Pancreas (tissue), 10 donors: ENCODE measurements at regions not wholly inside any gene's neighbourhood (a gene's known extent, or its start where the extent isn't known, plus 50 kb on each side); places are given as distances from the start of the nearest gene placed in this dataset.

Source experiments
- ATAC-seq, 4 donors: fragments of 200-7000 bp; cut with Tn5 transposase; one replicate each; pipeline versions ENCODE4 v1.8.0 to v1.9.1; 2020; ENCODE audit warnings: mild to moderate bottlenecking in 4 of 4, moderate library complexity in 4 of 4
- DNase-seq, 6 donors: peaks; one replicate each; pipeline ENCODE4 v3.0.0-alpha.2; 2020
- FAIRE-seq: peaks from 2 replicates; lab custom pipeline; 2012; peaks lifted over from hg19 to GRCh38; lab: Jason Lieb, UNC
- H3K27ac ChIP-seq, 4 donors: fragments of 200-600 bp; sonication (generic); 1 replicate in 3 of 4; 2 replicates in 1 of 4; pipeline versions ENCODE4 v1.5.0 to v1.8.0; 2020
- H3K27me3 ChIP-seq, 4 donors: fragments of 200-600 bp; one replicate each; pipeline ENCODE4 v1.8.0; 2021
- H3K36me3 ChIP-seq, 3 donors: fragments of 200-600 bp; sonication (generic) in 1 of 3; one replicate each; pipeline versions ENCODE4 v1.5.0 to v1.8.0; 2020 to 2021
- H3K4me1 ChIP-seq, 3 donors: fragments of 200-600 bp; one replicate each; pipeline ENCODE4 v1.8.0; 2021
- H3K4me3 ChIP-seq, 4 donors: fragments of 200-600 bp; sonication (generic) in 2 of 4; one replicate each; pipeline versions ENCODE4 v1.5.0 to v1.8.0; 2020 to 2021
- H3K9me3 ChIP-seq, 4 donors: fragments of 200-600 bp; one replicate each; pipeline ENCODE4 v1.8.0; 2021
- WGBS, 2 donors: extraction: QIAGEN DNeasy Blood & Tissue Kit; methylation state at CpG; one replicate each; pipeline ENCODE4 v1.1.7; 2013; 5-methylcytosine and 5-hydroxymethylcytosine counted together
- intact Hi-C, 3 donors: fragments of 100-400 bp; cut with DNase I; formaldehyde crosslinking; loops; one replicate each; pipeline versions ENCODE4 v1.11.1 to v1.14.2; 2022
- TF ChIP-seq, protein P1 (sequence below), 4 donors: fragments of 200-600 bp; sonication (generic) in 3 of 4; IDR thresholded peaks; one replicate each; pipeline versions ENCODE4 v1.5.0 to v1.8.0; 2021; ENCODE audit warnings: antibody characterized with exemption in 4 of 4
- donor health status: healthy with polysubstance abuse.
- donor health status: DM: no; HTN: no; CAD: no; lungs with moderate emphysema.
- donor health status: DM: no; HTN: no; CAD: no.
- donor health status: control.
- donor health status: control.
- donor health status: Bipolar disorder and iron deficiency.
- donor health status: DM: yes; HTN: yes; CAD: no.
- donor health status: DM: no; HTN: no; CAD: no.
- donor health status: DM: no; HTN: no; CAD: no.
- donor health status: DM: yes; HTN: yes; CAD: no.

DNA sequence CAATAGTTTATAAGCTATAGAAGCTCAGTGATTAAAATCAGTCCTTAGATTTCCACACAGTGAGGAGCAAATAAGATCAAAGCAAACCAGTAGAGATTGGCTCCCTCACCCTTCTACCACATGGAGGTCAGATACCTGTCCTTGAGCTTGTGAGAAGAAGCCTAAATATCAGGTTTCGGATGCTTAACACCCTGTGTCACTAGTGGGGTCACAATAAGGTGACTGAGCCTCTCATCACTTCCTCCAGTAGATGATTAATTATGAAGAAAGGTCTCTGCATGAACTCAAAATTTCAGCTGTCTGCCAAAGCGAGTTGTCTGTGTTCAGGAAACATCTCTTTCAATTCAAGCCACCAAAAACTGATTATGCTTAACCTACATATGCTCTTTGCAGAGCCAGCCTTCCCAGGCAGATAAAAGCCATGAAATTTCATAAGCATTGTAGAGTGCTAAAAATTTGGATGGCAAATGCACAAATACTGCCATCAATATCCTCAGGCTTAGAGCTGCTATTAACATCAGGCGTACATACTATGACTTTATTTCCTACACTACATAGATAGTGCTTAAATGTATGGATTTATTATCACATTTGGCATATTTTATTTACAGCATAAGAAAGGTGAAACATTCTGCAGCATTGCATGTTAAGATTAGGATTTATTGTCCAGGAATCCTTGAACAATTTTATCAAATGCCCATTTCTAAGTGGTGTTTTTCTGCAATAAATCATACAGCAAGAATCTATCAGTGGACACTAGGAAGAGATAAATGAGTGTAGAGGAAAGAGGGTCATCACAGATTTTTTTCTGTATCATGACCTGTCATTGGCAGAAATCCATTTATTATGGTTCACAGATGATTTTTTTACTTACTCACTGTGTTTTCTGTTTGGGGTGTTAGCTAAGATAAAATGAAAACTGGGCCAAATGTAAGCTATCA, 285.1 kb upstream of the SP8 start:
- WGBS, 2 donors, result 54 to 71% methylated on average over 3 of the region's 3 CpGs
- Histone ChIP-seq H3K4me3 (no peak overlapping the region), H3K36me3 (no peaks in the 10 kb centered on the region), H3K4me1 (no peaks in the 10 kb centered on the region), H3K27me3 (no peaks in the 10 kb centered on the region), H3K9me3 (no peaks in the 10 kb centered on the region), H3K27ac (no peak overlapping the region)
- intact Hi-C loops, result no loop called here
- DNase-seq (no peak), FAIRE-seq (no peak), ATAC-seq (no peak)
- TF ChIP-seq, protein P1, sequence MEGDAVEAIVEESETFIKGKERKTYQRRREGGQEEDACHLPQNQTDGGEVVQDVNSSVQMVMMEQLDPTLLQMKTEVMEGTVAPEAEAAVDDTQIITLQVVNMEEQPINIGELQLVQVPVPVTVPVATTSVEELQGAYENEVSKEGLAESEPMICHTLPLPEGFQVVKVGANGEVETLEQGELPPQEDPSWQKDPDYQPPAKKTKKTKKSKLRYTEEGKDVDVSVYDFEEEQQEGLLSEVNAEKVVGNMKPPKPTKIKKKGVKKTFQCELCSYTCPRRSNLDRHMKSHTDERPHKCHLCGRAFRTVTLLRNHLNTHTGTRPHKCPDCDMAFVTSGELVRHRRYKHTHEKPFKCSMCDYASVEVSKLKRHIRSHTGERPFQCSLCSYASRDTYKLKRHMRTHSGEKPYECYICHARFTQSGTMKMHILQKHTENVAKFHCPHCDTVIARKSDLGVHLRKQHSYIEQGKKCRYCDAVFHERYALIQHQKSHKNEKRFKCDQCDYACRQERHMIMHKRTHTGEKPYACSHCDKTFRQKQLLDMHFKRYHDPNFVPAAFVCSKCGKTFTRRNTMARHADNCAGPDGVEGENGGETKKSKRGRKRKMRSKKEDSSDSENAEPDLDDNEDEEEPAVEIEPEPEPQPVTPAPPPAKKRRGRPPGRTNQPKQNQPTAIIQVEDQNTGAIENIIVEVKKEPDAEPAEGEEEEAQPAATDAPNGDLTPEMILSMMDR (IDR thresholded peaks at IDR 0.05), result no peak

DNA sequence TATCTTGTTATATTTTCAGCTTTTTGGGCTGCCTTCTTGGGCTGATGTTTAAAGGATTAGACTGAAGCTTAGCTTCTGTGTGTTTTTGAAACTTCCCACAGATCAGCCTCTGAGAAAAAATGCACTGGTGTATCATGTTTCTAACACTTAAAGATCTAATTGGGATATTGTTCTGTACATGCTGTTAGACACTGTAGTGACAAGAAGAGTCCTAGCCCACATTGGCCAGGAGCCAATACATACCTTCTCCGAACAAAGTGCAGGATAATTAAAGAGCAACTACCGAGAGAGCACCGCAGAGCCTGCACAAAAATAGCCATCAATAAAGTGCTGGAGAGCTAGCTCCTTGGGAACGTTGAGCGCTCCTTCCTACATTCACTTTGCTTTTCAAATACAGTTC, 289.4 kb upstream of the SP8 start:
- Histone ChIP-seq H3K27me3 (no peaks in the 10 kb centered on the region), H3K36me3 (no peaks in the 10 kb centered on the region), H3K4me3 (no peak overlapping the region), H3K4me1 (no peaks in the 10 kb centered on the region), H3K9me3 (no peaks in the 10 kb centered on the region), H3K27ac (no peak overlapping the region)
- 39 to 43% methylated on average over 5 of the region's 5 CpGs for WGBS, 2 donors
- no peak for FAIRE-seq
- TF ChIP-seq, protein P1 (IDR thresholded peaks at IDR 0.05), result no peak
- DNase-seq, result no peak
- intact Hi-C loops, result no loop called here
- ATAC-seq, result no peak

DNA sequence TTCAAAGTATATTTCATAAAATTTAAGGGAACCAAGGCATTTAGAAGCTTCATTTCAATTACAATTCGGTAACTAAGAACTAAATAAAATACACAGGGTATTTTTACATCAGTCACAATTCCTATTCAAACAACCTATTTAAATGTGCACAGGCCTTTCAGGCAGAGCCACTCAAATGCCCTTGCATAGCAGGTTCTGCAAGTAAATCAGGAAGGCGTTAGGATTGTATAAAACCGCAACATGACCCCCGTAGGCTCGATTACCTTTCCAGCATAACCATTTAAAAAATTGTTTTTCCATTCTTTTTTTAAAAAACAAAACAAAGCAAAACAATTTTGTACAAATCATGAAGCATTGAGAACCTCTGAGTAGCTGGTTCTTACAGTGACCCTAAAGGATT, 289.9 kb upstream of the SP8 start:
- Histone ChIP-seq H3K27ac (no peak overlapping the region), H3K36me3 (no peaks in the 10 kb centered on the region), H3K4me3 (no peak overlapping the region), H3K4me1 (no peaks in the 10 kb centered on the region), H3K27me3 (no peaks in the 10 kb centered on the region), H3K9me3 (no peaks in the 10 kb centered on the region)
- 30 to 44% methylated on average over 5 of the region's 5 CpGs for WGBS, 2 donors
- TF ChIP-seq, protein P1 (IDR thresholded peaks at IDR 0.05), result no peak
- ATAC-seq (no peak), FAIRE-seq (no peak), DNase-seq (no peak)
- intact Hi-C loops, result no loop called here

DNA sequence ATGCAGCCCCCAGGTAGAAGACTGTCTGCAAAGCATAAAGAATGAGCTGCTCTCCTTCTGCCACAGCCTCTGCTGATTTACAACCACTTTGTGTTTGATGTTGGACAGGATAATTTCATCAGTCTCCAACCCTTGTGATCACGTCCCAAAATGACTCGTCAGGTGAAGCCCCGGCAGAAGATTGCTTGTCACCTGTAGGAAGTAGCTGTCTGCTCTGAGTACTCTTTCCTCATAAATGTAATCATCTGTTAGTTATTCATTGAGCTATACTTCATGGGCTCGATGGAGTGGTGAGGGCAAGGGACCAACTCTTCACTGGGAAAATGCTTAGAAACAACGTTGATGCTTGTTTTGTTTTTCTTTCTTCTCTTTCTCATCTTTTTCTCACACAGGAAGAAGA, 290.9 kb upstream of the SP8 start:
- Histone ChIP-seq H3K27ac (no peak overlapping the region), H3K4me1 (no peaks in the 10 kb centered on the region), H3K4me3 (no peak overlapping the region), H3K9me3 (no peaks in the 10 kb centered on the region), H3K27me3 (no peaks in the 10 kb centered on the region), H3K36me3 (no peaks in the 10 kb centered on the region)
- WGBS, 2 donors, result 65 to 71% methylated on average over 5 of the region's 5 CpGs
- TF ChIP-seq, protein P1 (IDR thresholded peaks at IDR 0.05), result no peak
- no peak for DNase-seq
- intact Hi-C loops, result no loop called here
- no peak for ATAC-seq
- FAIRE-seq, result no peak

DNA sequence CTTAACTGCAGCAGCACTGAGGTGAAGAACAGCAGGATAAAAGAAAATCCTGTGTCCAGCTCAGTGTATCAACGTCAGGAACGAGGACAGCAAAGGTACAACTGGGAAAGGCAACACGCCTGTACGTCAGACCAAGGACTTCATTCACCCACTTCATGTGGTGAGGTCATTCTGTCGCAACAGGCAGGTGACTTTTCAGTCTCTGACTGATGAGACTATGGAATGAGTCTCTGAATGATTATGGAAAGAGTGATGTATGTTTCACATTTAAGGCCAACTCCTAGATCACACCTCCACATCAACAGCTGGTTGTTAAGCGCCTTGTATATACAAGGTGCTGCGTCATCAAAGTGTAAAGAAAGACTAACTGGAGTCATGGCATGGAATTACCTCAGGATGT, 297.6 kb upstream of the SP8 start:
- H3K36me3 ChIP-seq, result no peaks in the 10 kb centered on the region
- FAIRE-seq (no peak), ATAC-seq (no peak), DNase-seq (no peak)
- no peaks in the 10 kb centered on the region for H3K4me1 ChIP-seq
- no peak overlapping the region for H3K4me3 ChIP-seq
- H3K27me3 ChIP-seq, result no peaks in the 10 kb centered on the region
- 80 to 91% methylated on average over 7 of the region's 7 CpGs for WGBS, 2 donors
- no peaks in the 10 kb centered on the region for H3K9me3 ChIP-seq
- intact Hi-C loops, result no loop called here
- TF ChIP-seq, protein P1 (IDR thresholded peaks at IDR 0.05), result no peak
- H3K27ac ChIP-seq, result no peak overlapping the region
